Hepatocyte (in vitro differentiated cells): ENCODE measurements at regions not wholly inside any gene's neighbourhood (a gene's known extent, or its start where the extent isn't known, plus 50 kb on each side); places are given as distances from the start of the nearest gene placed in this dataset.

ENCODE experiments used
- DNase-seq: peaks from one replicate; pipeline ENCODE4 v3.0.0-alpha.2; 2016; ENCODE audit warnings: low spot score
- H2AFZ ChIP-seq: fragments of 200-600 bp; sonication (generic); 2 replicates; pipeline ENCODE4 v1.6.0; 2016; ENCODE audit warnings: antibody characterized with exemption, mild to moderate bottlenecking
- H3K27ac ChIP-seq: fragments of 200-600 bp; sonication (generic); 2 replicates; pipeline ENCODE4 v1.5.1; 2016; ENCODE audit warnings: mild to moderate bottlenecking
- H3K27me3 ChIP-seq: fragments of 200-600 bp; sonication (generic); 2 replicates; pipeline ENCODE4 v1.6.1; 2016
- H3K36me3 ChIP-seq: fragments of 200-600 bp; sonication (generic); replicated peaks from 2 replicates; pipeline ENCODE4 v1.5.1; 2016; ENCODE audit warnings: low read depth; ENCODE audit not compliant: insufficient read depth
- H3K4me1 ChIP-seq: fragments of 200-600 bp; sonication (generic); 2 replicates; pipeline ENCODE4 v1.5.1; 2016; ENCODE audit warnings: mild to moderate bottlenecking, moderate library complexity; ENCODE audit not compliant: insufficient read depth
- H3K4me2 ChIP-seq: fragments of 200-600 bp; sonication (generic); 2 replicates; pipeline ENCODE4 v1.6.0; 2016
- H3K4me3 ChIP-seq: fragments of 200-600 bp; sonication (generic); 2 replicates; pipeline ENCODE4 v1.5.1; 2016; ENCODE audit warnings: mild to moderate bottlenecking
- H3K79me2 ChIP-seq: fragments of 200-600 bp; sonication (generic); 2 replicates; pipeline ENCODE4 v1.6.0; 2017; ENCODE audit warnings: mild to moderate bottlenecking
- H3K9me2 ChIP-seq: fragments of 200-600 bp; sonication (generic); replicated peaks from 2 replicates; pipeline ENCODE4 v1.6.0; 2017; ENCODE audit warnings: mild to moderate bottlenecking; ENCODE audit not compliant: insufficient read depth
- H3K9me3 ChIP-seq: fragments of 200-600 bp; sonication (generic); 2 replicates; pipeline ENCODE4 v1.5.1; 2016; ENCODE audit warnings: low read depth, mild to moderate bottlenecking
- H4K20me1 ChIP-seq: fragments of 200-600 bp; sonication (generic); 2 replicates; pipeline ENCODE4 v1.6.0; 2016; ENCODE audit warnings: mild to moderate bottlenecking; ENCODE audit not compliant: insufficient read depth, poor library complexity, severe bottlenecking
- CTCF ChIP-seq: fragments of 200-600 bp; sonication (generic); IDR thresholded peaks from 2 replicates; pipeline ENCODE4 v1.5.1; 2016; ENCODE audit warnings: antibody characterized with exemption, mild to moderate bottlenecking; ENCODE audit not compliant: poor library complexity
- EZH2 ChIP-seq: fragments of 200-600 bp; sonication (generic); IDR thresholded peaks from 2 replicates; pipeline ENCODE4 v1.6.1; 2016; ENCODE audit warnings: antibody characterized with exemption, mild to moderate bottlenecking, borderline replicate concordance
- EZH2phosphoT487 ChIP-seq: fragments of 200-600 bp; sonication (generic); IDR thresholded peaks from one replicate; pipeline ENCODE4 v1.6.1; 2018; ENCODE audit warnings: antibody characterized with exemption, mild to moderate bottlenecking, low read depth, moderate library complexity; ENCODE audit not compliant: unreplicated experiment, severe bottlenecking
- WGBS: methylation state at CpG from one replicate; pipeline ENCODE4 v1.1.6; 2016; ENCODE audit warnings: low lambda C conversion rate; ENCODE audit errors: missing lambda C conversion rate; 5-methylcytosine and 5-hydroxymethylcytosine counted together

GRCh38 chr2:205914213-205915129 is 171.5 kb downstream of the INO80D start:
- H3K4me1 ChIP-seq: peaks cover 22% of the 10 kb centered on the region
- H3K27ac ChIP-seq: peak overlapping the region; percentile 69
- H4K20me1 ChIP-seq: no peaks in the 10 kb centered on the region
- TF ChIP-seq EZH2phosphoT487 (no peak), EZH2 (no peak), CTCF (no peak)
- peak; percentile 25 for DNase-seq
- WGBS: 35% methylated on average over 4 of the region's 4 CpGs
- H3K27me3 ChIP-seq: no peaks in the 10 kb centered on the region
- H2AFZ ChIP-seq: no peak overlapping the region
- peak overlapping the region; percentile 47 for H3K4me2 ChIP-seq
- H3K4me3 ChIP-seq: no peak overlapping the region
- no peaks in the 10 kb centered on the region for H3K79me2 ChIP-seq
- no peaks in the 10 kb centered on the region for H3K9me3 ChIP-seq
- H3K36me3 ChIP-seq: no peaks in the 10 kb centered on the region
- no peaks in the 10 kb centered on the region for H3K9me2 ChIP-seq

GRCh38 chr2:205913668-205914067 is 172.3 kb downstream of the INO80D start:
- H2AFZ ChIP-seq: no peak overlapping the region
- H3K79me2 ChIP-seq: no peaks in the 10 kb centered on the region
- no peak overlapping the region for H3K4me3 ChIP-seq
- peak overlapping the region; percentile 47 for H3K4me2 ChIP-seq
- H3K9me2 ChIP-seq: no peaks in the 10 kb centered on the region
- TF ChIP-seq EZH2: no peak
- TF ChIP-seq CTCF: no peak
- no peak for TF ChIP-seq EZH2phosphoT487
- H3K27me3 ChIP-seq: no peaks in the 10 kb centered on the region
- no peak for DNase-seq
- H4K20me1 ChIP-seq: no peaks in the 10 kb centered on the region
- WGBS: 61% methylated on average over 1 of the region's 1 CpG
- H3K27ac ChIP-seq: peak overlapping the region; percentile 69
- H3K9me3 ChIP-seq: no peaks in the 10 kb centered on the region
- peaks cover 28% of the 10 kb centered on the region for H3K4me1 ChIP-seq
- H3K36me3 ChIP-seq: no peaks in the 10 kb centered on the region

GRCh38 chr2:205911306-205911705 is 174.7 kb downstream of the INO80D start:
- Histone ChIP-seq H3K9me3 (no peaks in the 10 kb centered on the region), H3K4me3 (no peak overlapping the region), H3K36me3 (no peaks in the 10 kb centered on the region), H3K4me2 (no peak overlapping the region), H2AFZ (no peak overlapping the region), H3K27me3 (no peaks in the 10 kb centered on the region), H3K9me2 (no peaks in the 10 kb centered on the region), H3K27ac (no peak overlapping the region), H3K4me1 (peaks cover 37% of the 10 kb centered on the region), H3K79me2 (no peaks in the 10 kb centered on the region), H4K20me1 (no peaks in the 10 kb centered on the region)
- DNase-seq: no peak
- 87% methylated on average over 2 of the region's 2 CpGs for WGBS
- TF ChIP-seq CTCF: no peak
- TF ChIP-seq EZH2: no peak
- no peak for TF ChIP-seq EZH2phosphoT487
